WTC11 (cell line): ENCODE measurements at regions not wholly inside any gene's neighbourhood (a gene's known extent, or its start where the extent isn't known, plus 50 kb on each side); places are given as distances from the start of the nearest gene placed in this dataset.

Experiments
- ATAC-seq: fragments of 200-7000 bp; cut with Tn5 transposase; 2 replicates; pipeline ENCODE4 v1.10.0; 2021; ENCODE audit warnings: mild to moderate bottlenecking, moderate library complexity
- CTCF ChIA-PET: fragments of 300-600 bp; sonication (Branson Sonifier 250); formaldehyde crosslinking; loops from one replicate; lab custom pipeline; 2021; ENCODE audit warnings: antibody characterized with exemption; lab: Charles Lee
- POLR2A ChIA-PET: fragments of 350-600 bp; sonication (Branson Sonifier 250); formaldehyde crosslinking; loops from one replicate; lab custom pipeline; 2021; ENCODE audit warnings: antibody characterized with exemption; lab: Charles Lee
- DNase-seq: peaks from one replicate; pipeline ENCODE4 v3.0.0; 2021; ENCODE audit warnings: low spot score
- H3K27ac Mint-ChIP-seq: 2 replicates; pipeline ENCODE4 v1.8.0; 2021; ENCODE audit warnings: mixed read lengths
- H3K27me3 Mint-ChIP-seq: 2 replicates; pipeline ENCODE4 v1.8.0; 2021; ENCODE audit warnings: low read depth, mild to moderate bottlenecking, moderate library complexity, mixed read lengths
- H3K36me3 Mint-ChIP-seq: 2 replicates; pipeline ENCODE4 v1.8.0; 2021; ENCODE audit warnings: mixed read lengths
- H3K4me1 Mint-ChIP-seq: 2 replicates; pipeline ENCODE4 v1.8.0; 2022; ENCODE audit warnings: mixed read lengths
- H3K4me3 Mint-ChIP-seq: 2 replicates; pipeline ENCODE4 v1.8.0; 2021; ENCODE audit warnings: mild to moderate bottlenecking, moderate library complexity, mixed read lengths
- H3K9me3 Mint-ChIP-seq: 2 replicates; pipeline ENCODE4 v1.8.0; 2021; ENCODE audit warnings: mixed read lengths
- CREM ChIP-seq: sonication (generic); formaldehyde crosslinking; IDR thresholded peaks from 2 replicates; pipeline ENCODE4 v1.8.1; 2022; ENCODE audit warnings: mild to moderate bottlenecking, missing genetic modification reagents, moderate library complexity
- GABPB1 ChIP-seq: sonication (generic); formaldehyde crosslinking; IDR thresholded peaks from 2 replicates; pipeline ENCODE4 v1.8.1; 2023; ENCODE audit warnings: mild to moderate bottlenecking, missing genetic modification reagents
- HMGA2 ChIP-seq: fragments of 250-450 bp; sonication (Bioruptor Pico); IDR thresholded peaks from 2 replicates; pipeline ENCODE4 v1.4.0; 2021; ENCODE audit warnings: mild to moderate bottlenecking, moderate library complexity
- IRF2 ChIP-seq: sonication (generic); formaldehyde crosslinking; IDR thresholded peaks from 2 replicates; pipeline ENCODE4 v1.8.0; 2022; ENCODE audit warnings: low read depth, missing genetic modification reagents, borderline replicate concordance
- JAZF1 ChIP-seq: fragments of 250-450 bp; sonication (Bioruptor Pico); IDR thresholded peaks from 2 replicates; pipeline ENCODE4 v1.9.0; 2021; ENCODE audit warnings: moderate library complexity, mild to moderate bottlenecking, inconsistent platforms
- NFATC4 ChIP-seq: fragments of 250-450 bp; sonication (Bioruptor Pico); IDR thresholded peaks from 2 replicates; pipeline ENCODE4 v1.9.0; 2021; ENCODE audit warnings: mild to moderate bottlenecking
- NFE2L1 ChIP-seq: sonication (generic); formaldehyde crosslinking; IDR thresholded peaks from 2 replicates; pipeline ENCODE4 v1.8.1; 2023; ENCODE audit warnings: missing genetic modification reagents
- NR2C2 ChIP-seq: sonication (generic); formaldehyde crosslinking; IDR thresholded peaks from 2 replicates; pipeline ENCODE4 v1.8.0; 2022; ENCODE audit warnings: mild to moderate bottlenecking, missing genetic modification reagents
- NR3C1 ChIP-seq: sonication (generic); formaldehyde crosslinking; conservative IDR thresholded peaks from 2 replicates; pipeline ENCODE4 v1.8.1; 2023; ENCODE audit warnings: low read depth, mild to moderate bottlenecking, missing genetic modification reagents
- OVOL2 ChIP-seq: fragments of 250-450 bp; sonication (Bioruptor Pico); IDR thresholded peaks from 2 replicates; pipeline ENCODE4 v1.9.0; 2021; ENCODE audit warnings: mild to moderate bottlenecking, borderline replicate concordance
- SMAD4 ChIP-seq: sonication (generic); formaldehyde crosslinking; IDR thresholded peaks from 2 replicates; pipeline ENCODE4 v1.8.0; 2022; ENCODE audit warnings: mild to moderate bottlenecking, missing genetic modification reagents
- TCF7 ChIP-seq: sonication (generic); formaldehyde crosslinking; IDR thresholded peaks from 2 replicates; pipeline ENCODE4 v1.8.0; 2022; ENCODE audit warnings: mild to moderate bottlenecking, low read depth, missing genetic modification reagents, moderate library complexity
- TEAD4 ChIP-seq: sonication (generic); formaldehyde crosslinking; IDR thresholded peaks from 2 replicates; pipeline ENCODE4 v1.8.0; 2022; ENCODE audit warnings: mild to moderate bottlenecking, missing genetic modification reagents
- TP53 ChIP-seq: sonication (generic); formaldehyde crosslinking; IDR thresholded peaks from 2 replicates; pipeline ENCODE4 v1.8.1; 2023; ENCODE audit warnings: mild to moderate bottlenecking, missing genetic modification reagents
- ZNF281 ChIP-seq: sonication (generic); formaldehyde crosslinking; IDR thresholded peaks from 2 replicates; pipeline ENCODE4 v1.8.0; 2023; ENCODE audit warnings: mild to moderate bottlenecking, missing genetic modification reagents
- ZNF396 ChIP-seq: fragments of 250-450 bp; sonication (Bioruptor Pico); IDR thresholded peaks from 2 replicates; pipeline ENCODE4 v1.8.0; 2021; ENCODE audit warnings: mild to moderate bottlenecking, moderate library complexity, borderline replicate concordance
- ZNF423 ChIP-seq: fragments of 250-450 bp; sonication (Bioruptor Pico); IDR thresholded peaks from 2 replicates; pipeline ENCODE4 v2.1.2; 2022; ENCODE audit warnings: mild to moderate bottlenecking, moderate library complexity
- ZNF671 ChIP-seq: fragments of 250-450 bp; sonication (Bioruptor Pico); IDR thresholded peaks from 2 replicates; pipeline ENCODE4 v1.8.0; 2021; ENCODE audit warnings: mild to moderate bottlenecking
- TF ChIP-seq, protein P1 (sequence below): fragments of 250-450 bp; sonication (Bioruptor Pico); IDR thresholded peaks from 2 replicates; pipeline ENCODE4 v1.9.0; 2021; ENCODE audit warnings: mild to moderate bottlenecking
- TF ChIP-seq, protein P2 (sequence below): sonication (generic); formaldehyde crosslinking; IDR thresholded peaks from 2 replicates; pipeline ENCODE4 v1.8.0; 2022; ENCODE audit warnings: mild to moderate bottlenecking, missing genetic modification reagents
- TF ChIP-seq, protein P3 (sequence below): fragments of 250-450 bp; sonication (Bioruptor Pico); IDR thresholded peaks from 2 replicates; pipeline ENCODE4 v1.9.0; 2021; ENCODE audit warnings: mild to moderate bottlenecking, borderline replicate concordance
- TF ChIP-seq, protein P4 (sequence below): sonication (generic); formaldehyde crosslinking; IDR thresholded peaks from 2 replicates; pipeline ENCODE4 v1.8.0; 2022; ENCODE audit warnings: mild to moderate bottlenecking, missing genetic modification reagents
- TF ChIP-seq, protein P5 (sequence below): sonication (generic); formaldehyde crosslinking; IDR thresholded peaks from 2 replicates; pipeline ENCODE4 v1.8.0; 2022; ENCODE audit warnings: mild to moderate bottlenecking, missing genetic modification reagents

DNA sequence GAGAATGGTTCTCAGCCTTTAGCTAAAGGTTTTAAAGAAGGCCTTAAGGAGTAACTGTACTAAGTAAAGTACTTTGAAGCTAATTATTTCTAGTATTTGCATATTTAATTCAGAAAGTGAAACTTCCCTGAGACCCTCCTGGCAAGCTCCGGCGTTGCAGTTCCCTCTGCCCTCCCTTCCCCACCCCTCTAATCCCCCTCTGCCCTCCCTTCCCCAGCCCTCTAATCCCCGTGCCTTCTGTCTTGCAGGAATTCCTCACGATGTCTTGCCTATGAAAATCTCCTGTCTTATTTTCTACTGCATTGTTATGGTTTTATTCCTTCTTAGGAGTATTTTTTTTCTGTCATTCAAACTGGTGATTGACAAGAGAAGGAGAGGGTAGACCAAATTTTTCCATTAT is 236.9 kb downstream of the COL4A1 start:
- TF ChIP-seq NR2C2 (CRISPR knock-in tag) (no peak), HMGA2 (CRISPR knock-in tag) (no peak), NFE2L1 (CRISPR knock-in tag) (no peak), CREM (no peak), ZNF671 (CRISPR knock-in tag) (no peak), TEAD4 (no peak), OVOL2 (CRISPR knock-in tag) (no peak), SMAD4 (CRISPR knock-in tag) (no peak), ZNF281 (CRISPR knock-in tag) (no peak), JAZF1 (CRISPR knock-in tag) (no peak), ZNF396 (CRISPR knock-in tag) (no peak)
- TF ChIP-seq, protein P1, sequence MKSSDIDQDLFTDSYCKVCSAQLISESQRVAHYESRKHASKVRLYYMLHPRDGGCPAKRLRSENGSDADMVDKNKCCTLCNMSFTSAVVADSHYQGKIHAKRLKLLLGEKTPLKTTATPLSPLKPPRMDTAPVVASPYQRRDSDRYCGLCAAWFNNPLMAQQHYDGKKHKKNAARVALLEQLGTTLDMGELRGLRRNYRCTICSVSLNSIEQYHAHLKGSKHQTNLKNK, result no peak
- TF ChIP-seq, protein P2, sequence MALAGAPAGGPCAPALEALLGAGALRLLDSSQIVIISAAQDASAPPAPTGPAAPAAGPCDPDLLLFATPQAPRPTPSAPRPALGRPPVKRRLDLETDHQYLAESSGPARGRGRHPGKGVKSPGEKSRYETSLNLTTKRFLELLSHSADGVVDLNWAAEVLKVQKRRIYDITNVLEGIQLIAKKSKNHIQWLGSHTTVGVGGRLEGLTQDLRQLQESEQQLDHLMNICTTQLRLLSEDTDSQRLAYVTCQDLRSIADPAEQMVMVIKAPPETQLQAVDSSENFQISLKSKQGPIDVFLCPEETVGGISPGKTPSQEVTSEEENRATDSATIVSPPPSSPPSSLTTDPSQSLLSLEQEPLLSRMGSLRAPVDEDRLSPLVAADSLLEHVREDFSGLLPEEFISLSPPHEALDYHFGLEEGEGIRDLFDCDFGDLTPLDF (CRISPR knock-in tag), result no peak
- TF ChIP-seq, all 79 proteins: peak for 0
- peaks cover 8% of the 10 kb centered on the region for H3K4me1 Mint-ChIP-seq
- no peaks in the 10 kb centered on the region for H3K9me3 Mint-ChIP-seq
- no peaks in the 10 kb centered on the region for H3K36me3 Mint-ChIP-seq
- no peak overlapping the region for H3K4me3 Mint-ChIP-seq
- CTCF ChIA-PET, result interaction anchor here (1.1 kb wide), 1 partner anchor 20 kb away, joined by 4 read pairs; no protein-coding TSS in a partner anchor
- H3K27ac Mint-ChIP-seq, result no peak overlapping the region
- POLR2A ChIA-PET, result no interaction called here
- peak; percentile 72 for ATAC-seq
- H3K27me3 Mint-ChIP-seq, result no peaks in the 10 kb centered on the region
- no peak for DNase-seq

GRCh38 chr13:110068176-110068473 is 238.8 kb downstream of the COL4A1 start:
- H3K36me3 Mint-ChIP-seq, result no peaks in the 10 kb centered on the region

More at GRCh38 chr13:110068176-110068473, 238.8 kb downstream of the COL4A1 start:
- ATAC-seq (no peak), DNase-seq (no peak)
- Mint-ChIP-seq H3K27ac (no peak overlapping the region), H3K9me3 (no peaks in the 10 kb centered on the region), H3K4me1 (peaks cover 8% of the 10 kb centered on the region), H3K4me3 (no peak overlapping the region), H3K27me3 (no peaks in the 10 kb centered on the region)
- CTCF ChIA-PET, result no interaction called here
- TF ChIP-seq SMAD4 (CRISPR knock-in tag) (no peak), IRF2 (CRISPR knock-in tag) (no peak), ZNF423 (CRISPR knock-in tag) (no peak), TP53 (no peak), NFATC4 (no peak), NFE2L1 (CRISPR knock-in tag) (no peak), ZNF671 (CRISPR knock-in tag) (no peak), ZNF396 (CRISPR knock-in tag) (no peak), NR3C1 (CRISPR knock-in tag) (no peak), TCF7 (CRISPR knock-in tag) (no peak), GABPB1 (CRISPR knock-in tag) (no peak)
- TF ChIP-seq, protein P3, sequence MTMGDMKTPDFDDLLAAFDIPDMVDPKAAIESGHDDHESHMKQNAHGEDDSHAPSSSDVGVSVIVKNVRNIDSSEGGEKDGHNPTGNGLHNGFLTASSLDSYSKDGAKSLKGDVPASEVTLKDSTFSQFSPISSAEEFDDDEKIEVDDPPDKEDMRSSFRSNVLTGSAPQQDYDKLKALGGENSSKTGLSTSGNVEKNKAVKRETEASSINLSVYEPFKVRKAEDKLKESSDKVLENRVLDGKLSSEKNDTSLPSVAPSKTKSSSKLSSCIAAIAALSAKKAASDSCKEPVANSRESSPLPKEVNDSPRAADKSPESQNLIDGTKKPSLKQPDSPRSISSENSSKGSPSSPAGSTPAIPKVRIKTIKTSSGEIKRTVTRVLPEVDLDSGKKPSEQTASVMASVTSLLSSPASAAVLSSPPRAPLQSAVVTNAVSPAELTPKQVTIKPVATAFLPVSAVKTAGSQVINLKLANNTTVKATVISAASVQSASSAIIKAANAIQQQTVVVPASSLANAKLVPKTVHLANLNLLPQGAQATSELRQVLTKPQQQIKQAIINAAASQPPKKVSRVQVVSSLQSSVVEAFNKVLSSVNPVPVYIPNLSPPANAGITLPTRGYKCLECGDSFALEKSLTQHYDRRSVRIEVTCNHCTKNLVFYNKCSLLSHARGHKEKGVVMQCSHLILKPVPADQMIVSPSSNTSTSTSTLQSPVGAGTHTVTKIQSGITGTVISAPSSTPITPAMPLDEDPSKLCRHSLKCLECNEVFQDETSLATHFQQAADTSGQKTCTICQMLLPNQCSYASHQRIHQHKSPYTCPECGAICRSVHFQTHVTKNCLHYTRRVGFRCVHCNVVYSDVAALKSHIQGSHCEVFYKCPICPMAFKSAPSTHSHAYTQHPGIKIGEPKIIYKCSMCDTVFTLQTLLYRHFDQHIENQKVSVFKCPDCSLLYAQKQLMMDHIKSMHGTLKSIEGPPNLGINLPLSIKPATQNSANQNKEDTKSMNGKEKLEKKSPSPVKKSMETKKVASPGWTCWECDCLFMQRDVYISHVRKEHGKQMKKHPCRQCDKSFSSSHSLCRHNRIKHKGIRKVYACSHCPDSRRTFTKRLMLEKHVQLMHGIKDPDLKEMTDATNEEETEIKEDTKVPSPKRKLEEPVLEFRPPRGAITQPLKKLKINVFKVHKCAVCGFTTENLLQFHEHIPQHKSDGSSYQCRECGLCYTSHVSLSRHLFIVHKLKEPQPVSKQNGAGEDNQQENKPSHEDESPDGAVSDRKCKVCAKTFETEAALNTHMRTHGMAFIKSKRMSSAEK (CRISPR knock-in tag), result no peak
- TF ChIP-seq, protein P4, sequence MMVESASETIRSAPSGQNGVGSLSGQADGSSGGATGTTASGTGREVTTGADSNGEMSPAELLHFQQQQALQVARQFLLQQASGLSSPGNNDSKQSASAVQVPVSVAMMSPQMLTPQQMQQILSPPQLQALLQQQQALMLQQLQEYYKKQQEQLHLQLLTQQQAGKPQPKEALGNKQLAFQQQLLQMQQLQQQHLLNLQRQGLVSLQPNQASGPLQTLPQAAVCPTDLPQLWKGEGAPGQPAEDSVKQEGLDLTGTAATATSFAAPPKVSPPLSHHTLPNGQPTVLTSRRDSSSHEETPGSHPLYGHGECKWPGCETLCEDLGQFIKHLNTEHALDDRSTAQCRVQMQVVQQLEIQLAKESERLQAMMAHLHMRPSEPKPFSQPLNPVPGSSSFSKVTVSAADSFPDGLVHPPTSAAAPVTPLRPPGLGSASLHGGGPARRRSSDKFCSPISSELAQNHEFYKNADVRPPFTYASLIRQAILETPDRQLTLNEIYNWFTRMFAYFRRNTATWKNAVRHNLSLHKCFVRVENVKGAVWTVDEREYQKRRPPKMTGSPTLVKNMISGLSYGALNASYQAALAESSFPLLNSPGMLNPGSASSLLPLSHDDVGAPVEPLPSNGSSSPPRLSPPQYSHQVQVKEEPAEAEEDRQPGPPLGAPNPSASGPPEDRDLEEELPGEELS, result no peak
- TF ChIP-seq, protein P5, sequence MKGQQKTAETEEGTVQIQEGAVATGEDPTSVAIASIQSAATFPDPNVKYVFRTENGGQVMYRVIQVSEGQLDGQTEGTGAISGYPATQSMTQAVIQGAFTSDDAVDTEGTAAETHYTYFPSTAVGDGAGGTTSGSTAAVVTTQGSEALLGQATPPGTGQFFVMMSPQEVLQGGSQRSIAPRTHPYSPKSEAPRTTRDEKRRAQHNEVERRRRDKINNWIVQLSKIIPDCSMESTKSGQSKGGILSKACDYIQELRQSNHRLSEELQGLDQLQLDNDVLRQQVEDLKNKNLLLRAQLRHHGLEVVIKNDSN (CRISPR knock-in tag), result no peak
- POLR2A ChIA-PET, result no interaction called here
